Upper lobe of right lung (tissue), 1 donor: ENCODE measurements at regions not wholly inside any gene's neighbourhood (a gene's known extent, or its start where the extent isn't known, plus 50 kb on each side); places are given as distances from the start of the nearest gene placed in this dataset.
"Not testable (repeated sequence)": the region's sequence is repeated elsewhere in the genome, so short reads cannot be mapped to it uniquely, and the experiment has no call there.

ENCODE experiments used
- ATAC-seq: fragments of 200-7000 bp; cut with Tn5 transposase; one replicate; pipeline ENCODE4 v1.9.1; 2020; ENCODE audit warnings: mild to moderate bottlenecking, moderate library complexity
- DNase-seq: peaks from one replicate; pipeline ENCODE4 v3.0.0-alpha.2; 2020
- H3K27ac ChIP-seq: fragments of 200-600 bp; one replicate; pipeline ENCODE4 v1.8.0; 2022
- H3K27me3 ChIP-seq: fragments of 200-600 bp; one replicate; pipeline ENCODE4 v1.8.0; 2022; ENCODE audit warnings: mild to moderate bottlenecking
- H3K36me3 ChIP-seq: fragments of 200-600 bp; one replicate; pipeline ENCODE4 v1.8.0; 2022
- H3K4me1 ChIP-seq: fragments of 200-600 bp; one replicate; pipeline ENCODE4 v1.8.0; 2022
- H3K4me3 ChIP-seq: fragments of 200-600 bp; one replicate; pipeline ENCODE4 v1.8.0; 2022; ENCODE audit warnings: mild to moderate bottlenecking
- H3K9me3 ChIP-seq: fragments of 200-600 bp; one replicate; pipeline ENCODE4 v1.8.0; 2022
- CTCF ChIP-seq: fragments of 200-600 bp; IDR thresholded peaks from one replicate; pipeline ENCODE4 v1.8.0; 2022; ENCODE audit warnings: antibody characterized with exemption
- intact Hi-C: fragments of 100-400 bp; cut with DNase I; formaldehyde crosslinking; loops from one replicate; pipeline ENCODE4 v1.11.0; 2022
- donor health status: DM: no; HTN: yes; CAD: no; lungs with severe emphysema.

- no peaks in the 10 kb centered on the region for H3K4me1 ChIP-seq
- DNase-seq (no peak), ATAC-seq (no peak)
- no peak overlapping the region for H3K4me3 ChIP-seq
- intact Hi-C loops: no loop called here
- H3K27me3 ChIP-seq: no peaks in the 10 kb centered on the region
- H3K9me3 ChIP-seq: no peaks in the 10 kb centered on the region
- no peak overlapping the region for H3K27ac ChIP-seq
- TF ChIP-seq CTCF: no peak
- no peaks in the 10 kb centered on the region for H3K36me3 ChIP-seq
Observed at GRCh38 chr10:65100146-65100545, 1578.9 kb downstream of the REEP3 start.

GRCh38 chr10:65100881-65101280, 1579.7 kb downstream of the REEP3 start:
- H3K36me3 ChIP-seq, H3K27me3 ChIP-seq, H3K9me3 ChIP-seq, ATAC-seq, H3K27ac ChIP-seq, intact Hi-C loops, H3K4me3 ChIP-seq, DNase-seq, H3K4me1 ChIP-seq: not testable (repeated sequence)

- Histone ChIP-seq H3K27me3 (no peaks in the 10 kb centered on the region), H3K27ac (no peak overlapping the region), H3K4me1 (no peaks in the 10 kb centered on the region), H3K4me3 (no peak overlapping the region), H3K9me3 (peaks cover 6% of the 10 kb centered on the region), H3K36me3 (no peaks in the 10 kb centered on the region)
- no peak for ATAC-seq
- no peak for TF ChIP-seq CTCF
- intact Hi-C loops: no loop called here
- no peak for DNase-seq
Observed at GRCh38 chr10:65110009-65110408, 1588.8 kb downstream of the REEP3 start.

- H3K4me1 ChIP-seq, H3K4me3 ChIP-seq, H3K27ac ChIP-seq, ATAC-seq, H3K36me3 ChIP-seq, H3K27me3 ChIP-seq, intact Hi-C loops, H3K9me3 ChIP-seq, DNase-seq: not testable (repeated sequence)
Observed at GRCh38 chr10:65111059-65111458, 1589.9 kb downstream of the REEP3 start.

DNA sequence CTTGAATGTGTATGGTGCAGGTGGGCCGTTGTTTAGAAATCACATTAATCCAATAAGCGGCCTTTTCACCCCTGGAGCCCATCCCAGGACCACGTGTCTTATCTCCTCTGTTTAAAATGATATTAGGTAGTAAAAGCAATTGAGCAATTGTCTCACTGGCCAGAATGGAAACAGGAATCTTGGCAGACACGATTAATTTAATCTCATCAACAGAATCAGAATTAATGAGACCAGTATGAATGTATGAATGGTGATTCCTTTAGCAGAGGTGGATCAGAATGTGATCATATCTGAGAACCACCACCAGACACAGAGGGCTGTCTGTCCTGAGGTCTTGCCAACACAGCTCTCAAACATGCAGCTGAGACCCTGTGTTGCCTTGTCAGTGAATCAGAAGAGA, 1591.4 kb downstream of the REEP3 start:
- Histone ChIP-seq H3K4me3 (no peak overlapping the region), H3K27me3 (no peaks in the 10 kb centered on the region), H3K36me3 (no peaks in the 10 kb centered on the region), H3K9me3 (no peaks in the 10 kb centered on the region), H3K4me1 (no peaks in the 10 kb centered on the region), H3K27ac (no peak overlapping the region)
- DNase-seq (no peak), ATAC-seq (no peak)
- no peak for TF ChIP-seq CTCF
- intact Hi-C loops: no loop called here

DNA sequence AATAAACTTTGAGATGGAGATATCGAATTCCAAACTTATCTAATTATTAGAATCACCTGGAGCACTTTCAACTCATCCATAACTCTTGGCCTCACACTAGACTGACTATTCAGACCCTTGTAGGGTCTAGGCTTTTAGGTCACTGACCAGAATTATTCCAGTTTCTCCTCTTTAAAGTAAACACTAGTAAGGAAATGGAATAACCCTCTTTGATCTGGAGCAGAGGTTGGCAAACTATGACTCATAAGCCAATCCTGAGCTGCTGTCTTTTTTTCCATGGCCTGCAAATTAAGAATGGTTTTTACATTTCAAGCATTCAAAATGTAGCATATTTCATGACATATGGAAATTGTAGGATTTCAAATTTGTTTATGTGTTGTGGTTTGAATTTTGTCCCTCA, 1601.9 kb downstream of the REEP3 start:
- DNase-seq (no peak), ATAC-seq (no peak)
- no peak for TF ChIP-seq CTCF
- intact Hi-C loops: no loop called here
- Histone ChIP-seq H3K27me3 (no peaks in the 10 kb centered on the region), H3K9me3 (no peaks in the 10 kb centered on the region), H3K4me3 (no peak overlapping the region), H3K27ac (no peak overlapping the region), H3K36me3 (no peaks in the 10 kb centered on the region), H3K4me1 (no peaks in the 10 kb centered on the region)

GRCh38 chr10:65125212-65125611, 1604.0 kb downstream of the REEP3 start:
- intact Hi-C loops: no loop called here

More at GRCh38 chr10:65125212-65125611, 1604.0 kb downstream of the REEP3 start:
- H3K27ac ChIP-seq: no peak overlapping the region
- H3K4me1 ChIP-seq: no peaks in the 10 kb centered on the region
- ATAC-seq (no peak), DNase-seq (no peak)
- no peak for TF ChIP-seq CTCF
- H3K36me3 ChIP-seq: no peaks in the 10 kb centered on the region
- no peak overlapping the region for H3K4me3 ChIP-seq
- H3K9me3 ChIP-seq: no peaks in the 10 kb centered on the region
- no peaks in the 10 kb centered on the region for H3K27me3 ChIP-seq
